Fibroblast of mammary gland (primary cell): ENCODE measurements at regions not wholly inside any gene's neighbourhood (a gene's known extent, or its start where the extent isn't known, plus 50 kb on each side); places are given as distances from the start of the nearest gene placed in this dataset.
"Not testable (repeated sequence)": the region's sequence is repeated elsewhere in the genome, so short reads cannot be mapped to it uniquely, and the experiment has no call there.

Experiments used
- DNase-seq: peaks from one replicate; pipeline ENCODE4 v3.0.0-alpha.2; 2010; ENCODE audit warnings: low read depth
- H3K4me3 ChIP-seq: 2 replicates; pipeline ENCODE4 v1.5.1; 2011; ENCODE audit warnings: low read depth, mild to moderate bottlenecking, low read length, moderate library complexity; ENCODE audit not compliant: control insufficient read depth
- TF ChIP-seq, protein P1 (sequence below): conservative IDR thresholded peaks from 2 replicates; pipeline ENCODE4 v1.5.1; 2011; ENCODE audit warnings: low read depth, low read length, inconsistent platforms; ENCODE audit not compliant: control insufficient read depth, insufficient read depth

DNA sequence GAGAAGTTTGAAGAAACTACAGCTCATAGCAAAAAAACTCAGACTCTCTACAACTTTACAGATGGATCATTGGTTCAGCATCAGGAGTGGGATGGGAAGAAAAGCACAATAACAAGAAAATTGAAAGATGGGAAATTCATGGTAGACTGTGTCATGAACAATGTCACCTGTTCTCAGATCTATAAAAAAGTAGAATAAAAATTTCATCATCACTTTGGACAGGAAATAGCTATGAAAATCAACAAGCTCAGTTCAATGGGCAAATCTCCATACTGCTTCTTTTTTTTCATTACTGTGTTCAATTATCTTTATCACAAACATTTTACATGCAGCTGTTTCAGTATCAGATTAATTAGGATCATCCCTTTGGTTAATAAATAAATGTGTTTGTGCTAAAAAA is 76.5 kb upstream of the RAPGEF2 start:
- H3K4me3 ChIP-seq = no peak overlapping the region
- DNase-seq = no peak

GRCh38 chr4:159027535-159027934 is 75.3 kb upstream of the RAPGEF2 start:
- TF ChIP-seq, protein P1, sequence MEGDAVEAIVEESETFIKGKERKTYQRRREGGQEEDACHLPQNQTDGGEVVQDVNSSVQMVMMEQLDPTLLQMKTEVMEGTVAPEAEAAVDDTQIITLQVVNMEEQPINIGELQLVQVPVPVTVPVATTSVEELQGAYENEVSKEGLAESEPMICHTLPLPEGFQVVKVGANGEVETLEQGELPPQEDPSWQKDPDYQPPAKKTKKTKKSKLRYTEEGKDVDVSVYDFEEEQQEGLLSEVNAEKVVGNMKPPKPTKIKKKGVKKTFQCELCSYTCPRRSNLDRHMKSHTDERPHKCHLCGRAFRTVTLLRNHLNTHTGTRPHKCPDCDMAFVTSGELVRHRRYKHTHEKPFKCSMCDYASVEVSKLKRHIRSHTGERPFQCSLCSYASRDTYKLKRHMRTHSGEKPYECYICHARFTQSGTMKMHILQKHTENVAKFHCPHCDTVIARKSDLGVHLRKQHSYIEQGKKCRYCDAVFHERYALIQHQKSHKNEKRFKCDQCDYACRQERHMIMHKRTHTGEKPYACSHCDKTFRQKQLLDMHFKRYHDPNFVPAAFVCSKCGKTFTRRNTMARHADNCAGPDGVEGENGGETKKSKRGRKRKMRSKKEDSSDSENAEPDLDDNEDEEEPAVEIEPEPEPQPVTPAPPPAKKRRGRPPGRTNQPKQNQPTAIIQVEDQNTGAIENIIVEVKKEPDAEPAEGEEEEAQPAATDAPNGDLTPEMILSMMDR = no peak
- H3K4me3 ChIP-seq = no peak overlapping the region
- no peak for DNase-seq

More for the DNA sequence above, 76.5 kb upstream of the RAPGEF2 start:
- TF ChIP-seq, protein P1 = no peak

DNA sequence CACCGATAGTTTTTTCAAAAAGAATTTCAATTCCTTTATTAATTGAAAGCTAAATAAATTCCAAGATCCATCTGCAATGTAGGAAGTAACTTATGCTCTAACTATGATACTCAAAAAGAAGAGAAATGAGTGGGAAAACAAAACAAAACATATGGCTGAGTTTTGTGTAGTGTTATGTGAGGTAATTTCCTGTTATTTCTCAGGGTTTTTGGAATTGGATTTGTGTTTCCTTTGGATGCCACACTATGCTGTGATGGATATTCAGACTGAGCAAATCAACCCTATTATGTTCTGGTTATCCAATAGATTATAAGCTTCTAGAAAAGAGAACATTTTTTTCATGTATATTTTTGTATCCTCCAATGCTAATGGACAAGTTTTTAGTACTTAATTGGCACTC is 73.4 kb upstream of the RAPGEF2 start:
- no peak overlapping the region for H3K4me3 ChIP-seq
- TF ChIP-seq, protein P1 = no peak
- DNase-seq = no peak

DNA sequence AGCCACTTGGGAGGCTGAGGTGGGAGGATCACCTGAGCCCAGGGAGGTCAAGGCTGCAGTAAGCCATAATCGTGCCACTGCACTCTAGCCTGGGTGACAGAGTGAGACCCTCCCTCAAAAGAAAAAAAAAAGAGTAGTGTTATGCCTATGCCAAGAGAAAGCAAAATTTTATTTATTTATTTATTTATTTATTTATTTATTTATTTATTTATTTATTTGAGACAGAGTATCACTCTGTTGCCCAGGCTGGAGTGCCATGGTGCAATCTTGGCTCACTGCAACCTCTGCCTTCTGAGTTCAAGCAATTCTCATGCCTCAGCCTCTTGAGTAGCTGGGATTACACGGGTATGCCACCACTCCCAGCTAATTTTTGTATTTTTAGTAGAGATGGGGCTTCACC is 72.6 kb upstream of the RAPGEF2 start:
- not testable (repeated sequence) for DNase-seq, H3K4me3 ChIP-seq

GRCh38 chr4:159035570-159035969 is 67.3 kb upstream of the RAPGEF2 start:
- DNase-seq = no peak
- H3K4me3 ChIP-seq = no peak overlapping the region
- TF ChIP-seq, protein P1 = no peak

DNA sequence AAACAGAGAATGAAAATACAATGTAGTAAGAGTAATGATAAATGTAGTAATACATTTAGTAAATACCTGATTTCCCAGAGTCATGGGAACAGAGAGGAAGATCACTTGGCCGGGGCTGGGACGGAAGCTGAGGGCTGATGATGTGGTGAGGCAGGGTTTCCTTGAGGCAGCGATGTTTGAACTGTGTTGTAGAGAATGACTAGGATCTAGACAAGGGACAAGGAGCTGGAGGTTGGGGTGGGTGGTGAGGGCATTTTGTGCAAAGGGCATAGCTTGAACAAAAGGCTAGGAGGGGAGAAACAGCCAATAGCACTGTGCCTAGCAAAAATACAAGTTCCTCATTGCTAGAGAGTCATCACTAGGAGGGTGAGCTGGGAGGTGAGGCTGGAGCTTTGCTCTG is 64.3 kb upstream of the RAPGEF2 start:
- no peak for DNase-seq
- TF ChIP-seq, protein P1 = no peak
- H3K4me3 ChIP-seq = no peak overlapping the region

- H3K4me3 ChIP-seq = no peak overlapping the region
- TF ChIP-seq, protein P1 = no peak
- no peak for DNase-seq
Observed at GRCh38 chr4:159041054-159042034, 61.5 kb upstream of the RAPGEF2 start.
